SU-DHL-6 (cell line): ENCODE measurements at regions not wholly inside any gene's neighbourhood (a gene's known extent, or its start where the extent isn't known, plus 50 kb on each side); places are given as distances from the start of the nearest gene placed in this dataset.

Source experiments
- EZH2phosphoT487 ChIP-seq: fragments of 200-600 bp; sonication (generic), shearing (Covaris generic); conservative IDR thresholded peaks from 2 replicates; pipeline ENCODE4 v1.6.1; 2018; ENCODE audit warnings: mild to moderate bottlenecking, antibody characterized with exemption, low read length, moderate library complexity, mixed read lengths
- TF ChIP-seq, protein P1 (sequence below): fragments of 200-600 bp; sonication (generic); IDR thresholded peaks from one replicate; pipeline ENCODE4 v1.5.1; 2017; ENCODE audit warnings: antibody characterized with exemption, mild to moderate bottlenecking, low read length, moderate library complexity; ENCODE audit not compliant: insufficient read depth, poor library complexity, severe bottlenecking

DNA sequence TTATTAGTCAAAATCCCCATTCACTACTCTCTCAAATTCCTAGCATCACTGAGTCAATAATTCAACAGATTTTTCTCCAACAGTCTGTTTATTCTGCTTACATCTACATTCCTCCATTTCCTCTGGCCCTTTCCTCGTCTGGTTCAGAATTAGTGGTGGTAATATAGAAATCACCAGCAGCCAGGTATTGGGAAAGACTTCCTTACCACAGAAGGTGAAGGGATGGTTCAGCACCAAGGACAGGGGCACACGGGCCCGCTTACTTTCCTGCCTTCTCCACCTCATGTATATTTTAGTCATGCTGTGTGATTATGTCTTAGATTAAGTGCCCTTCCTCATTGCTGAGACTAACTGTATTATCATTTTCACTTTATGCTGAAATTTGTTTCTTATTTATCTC, 70.4 kb upstream of the APBB1IP start:
- TF ChIP-seq, protein P1, sequence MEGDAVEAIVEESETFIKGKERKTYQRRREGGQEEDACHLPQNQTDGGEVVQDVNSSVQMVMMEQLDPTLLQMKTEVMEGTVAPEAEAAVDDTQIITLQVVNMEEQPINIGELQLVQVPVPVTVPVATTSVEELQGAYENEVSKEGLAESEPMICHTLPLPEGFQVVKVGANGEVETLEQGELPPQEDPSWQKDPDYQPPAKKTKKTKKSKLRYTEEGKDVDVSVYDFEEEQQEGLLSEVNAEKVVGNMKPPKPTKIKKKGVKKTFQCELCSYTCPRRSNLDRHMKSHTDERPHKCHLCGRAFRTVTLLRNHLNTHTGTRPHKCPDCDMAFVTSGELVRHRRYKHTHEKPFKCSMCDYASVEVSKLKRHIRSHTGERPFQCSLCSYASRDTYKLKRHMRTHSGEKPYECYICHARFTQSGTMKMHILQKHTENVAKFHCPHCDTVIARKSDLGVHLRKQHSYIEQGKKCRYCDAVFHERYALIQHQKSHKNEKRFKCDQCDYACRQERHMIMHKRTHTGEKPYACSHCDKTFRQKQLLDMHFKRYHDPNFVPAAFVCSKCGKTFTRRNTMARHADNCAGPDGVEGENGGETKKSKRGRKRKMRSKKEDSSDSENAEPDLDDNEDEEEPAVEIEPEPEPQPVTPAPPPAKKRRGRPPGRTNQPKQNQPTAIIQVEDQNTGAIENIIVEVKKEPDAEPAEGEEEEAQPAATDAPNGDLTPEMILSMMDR = no peak
- no peak for TF ChIP-seq EZH2phosphoT487
